HEK293T (cell line): ENCODE measurements at regions not wholly inside any gene's neighbourhood (a gene's known extent, or its start where the extent isn't known, plus 50 kb on each side); places are given as distances from the start of the nearest gene placed in this dataset.

Source experiments
- BHLHE40 ChIP-seq: fragments of 450-650 bp; IDR thresholded peaks from 2 replicates; pipeline ENCODE4 v1.6.1; 2016; ENCODE audit warnings: mild to moderate bottlenecking, moderate library complexity, borderline replicate concordance
- ELF4 ChIP-seq: fragments of 450-650 bp; IDR thresholded peaks from 2 replicates; pipeline ENCODE4 v1.6.1; 2017; ENCODE audit warnings: antibody characterized with exemption
- FOXA1 ChIP-seq: fragments of 450-650 bp; IDR thresholded peaks from 2 replicates; pipeline ENCODE4 v1.6.1; 2016; ENCODE audit warnings: mild to moderate bottlenecking
- PKNOX1 ChIP-seq: fragments of 450-650 bp; IDR thresholded peaks from 2 replicates; pipeline ENCODE4 v1.6.1; 2016
- ZNF384 ChIP-seq: fragments of 450-650 bp; IDR thresholded peaks from 2 replicates; pipeline ENCODE4 v1.6.1; 2016

- TF ChIP-seq BHLHE40 (no peak), PKNOX1 (no peak), ZNF384 (no peak), ELF4 (no peak), FOXA1 (no peak)
Observed at GRCh38 chrX:45801554-45801953, 600.9 kb upstream of the DIPK2B start.
